GM13977 (cell line): ENCODE measurements at regions not wholly inside any gene's neighbourhood (a gene's known extent, or its start where the extent isn't known, plus 50 kb on each side); places are given as distances from the start of the nearest gene placed in this dataset.

Experiments
- DNase-seq: peaks from one replicate; pipeline ENCODE4 v3.0.0; 2012; ENCODE audit warnings: low spot score
- CTCF ChIP-seq: IDR thresholded peaks from 2 replicates; pipeline ENCODE4 v1.5.1; 2012; ENCODE audit warnings: mild to moderate bottlenecking, control low read depth; ENCODE audit not compliant: insufficient read depth; ENCODE audit errors: extremely low read depth, missing control alignments
- in situ Hi-C: fragments of 300-500 bp; cut with MboI; formaldehyde crosslinking; loops from one replicate; pipeline ENCODE4 v1.12.0; 2022; ENCODE audit warnings: low sequenced_read_pairs, low pct_unique_long_range_greater_than_20kb, mixed read lengths, inconsistent platforms; ENCODE audit not compliant: unreplicated experiment

GRCh38 chr5:58048185-58048925, 411.5 kb downstream of the PLK2 start:
- DNase-seq: no peak
- in situ Hi-C loops: no loop called here
- no peak for TF ChIP-seq CTCF

GRCh38 chr5:58046371-58046770, 413.5 kb downstream of the PLK2 start:
- in situ Hi-C loops: no loop called here
- no peak for DNase-seq
- TF ChIP-seq CTCF: no peak

- no peak for TF ChIP-seq CTCF
- in situ Hi-C loops: no loop called here
- DNase-seq: no peak
Observed at GRCh38 chr5:58044166-58044565, 415.7 kb downstream of the PLK2 start.

- TF ChIP-seq CTCF: no peak
- no peak for DNase-seq
- in situ Hi-C loops: no loop called here
Observed at GRCh38 chr5:58043032-58043945, 416.6 kb downstream of the PLK2 start.

- no peak for DNase-seq
- in situ Hi-C loops: no loop called here
- no peak for TF ChIP-seq CTCF
Observed at GRCh38 chr5:58041884-58042283, 418.0 kb downstream of the PLK2 start.

GRCh38 chr5:58040846-58041245, 419.0 kb downstream of the PLK2 start:
- DNase-seq: no peak
- no peak for TF ChIP-seq CTCF
- in situ Hi-C loops: no loop called here
